ENCODE measurements at regions not wholly inside any gene's neighbourhood (a gene's known extent, or its start where the extent isn't known, plus 50 kb on each side); places are given as distances from the start of the nearest gene placed in this dataset.
"Not testable (repeated sequence)": the region's sequence is repeated elsewhere in the genome, so short reads cannot be mapped to it uniquely, and the experiment has no call there.

DNA sequence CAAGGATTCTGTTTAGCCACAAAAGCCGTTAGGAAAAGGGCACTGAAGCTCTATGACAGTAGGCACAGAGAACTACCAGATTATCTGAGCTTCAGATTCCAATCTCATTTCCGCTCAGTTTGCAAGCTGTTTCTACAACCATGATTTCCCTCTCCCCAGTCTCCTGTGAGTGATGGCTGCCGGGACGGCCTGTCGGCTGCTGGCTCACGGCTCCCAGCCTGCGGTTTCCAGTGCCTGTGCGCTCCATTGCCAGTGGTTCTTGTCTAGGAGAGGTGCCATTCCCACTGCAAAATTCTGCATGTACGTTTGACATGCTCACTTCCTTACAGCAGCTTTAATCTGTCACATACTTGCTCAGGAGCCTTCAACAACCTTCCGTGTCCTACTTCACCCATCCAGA lies 429.1 kb upstream of the FRG1 start:
- no peak for DNase-seq (ENCODE audit: low read depth in 2 of 2)

DNA sequence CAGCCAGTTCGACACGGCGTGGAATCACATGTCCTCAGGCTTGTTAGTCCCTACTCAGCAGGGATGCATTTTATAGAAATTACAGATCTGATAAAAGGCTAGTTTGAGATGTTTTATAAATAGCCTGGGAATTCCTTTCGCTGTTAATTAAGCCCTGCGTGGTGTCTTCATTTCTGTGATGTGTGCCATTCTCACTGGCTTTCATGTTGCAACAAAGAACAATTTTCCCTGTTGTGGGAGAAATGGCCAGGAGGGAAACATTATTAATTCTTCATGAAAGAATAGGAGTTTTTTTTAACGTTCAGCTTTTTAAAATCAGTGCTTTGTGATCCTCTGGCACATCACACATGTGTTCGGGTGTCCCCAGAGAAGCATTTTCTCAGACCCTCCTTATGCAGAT lies 427.3 kb upstream of the FRG1 start:
- DNase-seq (ENCODE audit: low read depth in 2 of 2): no peak

DNA sequence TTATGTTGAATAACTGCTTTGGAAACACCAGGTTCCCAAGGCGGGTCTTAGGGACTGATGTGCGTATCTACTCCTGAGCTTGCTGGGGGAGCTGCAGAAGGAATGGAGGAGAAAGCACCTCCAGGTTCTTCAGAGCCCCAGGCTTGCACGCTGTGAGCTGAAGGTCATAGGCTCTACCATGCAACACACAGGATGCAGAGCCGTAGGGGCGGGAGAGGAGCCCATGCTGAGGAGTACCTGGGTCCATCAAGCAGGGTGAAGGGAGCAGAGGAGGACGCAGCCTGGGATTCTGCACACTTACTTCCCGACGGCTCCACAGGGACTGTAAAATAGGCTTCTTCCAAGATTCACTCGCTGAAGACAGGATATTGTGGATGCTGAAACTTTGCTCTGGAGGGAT lies 426.5 kb upstream of the FRG1 start:
- no peak for DNase-seq (ENCODE audit: low read depth in 2 of 2)

DNA sequence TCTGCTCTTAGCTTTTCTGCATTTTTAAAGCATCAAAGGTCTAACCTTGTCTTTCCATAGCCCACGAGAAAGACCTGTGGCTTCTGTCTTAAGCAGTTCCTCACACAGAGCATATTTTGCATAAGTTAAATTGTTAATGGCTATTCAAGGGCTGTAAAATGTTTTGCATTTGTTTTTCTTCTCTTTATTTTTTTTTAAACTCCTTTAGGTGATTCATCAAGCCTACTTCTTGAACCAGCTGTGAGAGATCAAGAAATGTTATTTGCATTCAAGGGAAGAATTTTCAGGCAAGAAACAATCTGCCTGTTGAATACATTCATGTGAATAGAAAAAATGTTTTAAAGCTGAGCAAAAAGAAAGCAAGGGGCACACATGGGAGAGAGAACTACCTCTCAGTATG lies 423.8 kb upstream of the FRG1 start:
- DNase-seq (ENCODE audit: low read depth in 2 of 2): no peak

DNA sequence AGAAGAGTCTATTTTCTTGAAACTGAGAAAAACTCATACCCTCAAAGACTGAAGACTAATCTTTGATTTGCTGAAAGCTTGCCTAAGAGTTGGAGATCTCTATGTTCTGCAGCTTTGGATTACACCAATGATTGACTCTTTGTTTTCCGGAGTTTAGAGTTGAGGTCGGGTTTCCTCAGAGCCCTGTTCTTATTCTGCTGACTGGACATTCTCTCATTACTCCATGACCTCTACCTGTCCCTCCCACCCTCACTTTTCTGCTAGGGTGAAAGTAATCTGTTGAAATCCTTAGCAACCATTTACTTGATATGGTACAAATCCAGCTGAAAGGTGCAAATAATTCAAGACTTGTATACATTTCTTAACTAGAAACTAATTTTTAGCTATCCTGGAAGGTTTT lies 421.5 kb upstream of the FRG1 start:
- no peak for DNase-seq (ENCODE audit: low read depth in 2 of 2)

DNA sequence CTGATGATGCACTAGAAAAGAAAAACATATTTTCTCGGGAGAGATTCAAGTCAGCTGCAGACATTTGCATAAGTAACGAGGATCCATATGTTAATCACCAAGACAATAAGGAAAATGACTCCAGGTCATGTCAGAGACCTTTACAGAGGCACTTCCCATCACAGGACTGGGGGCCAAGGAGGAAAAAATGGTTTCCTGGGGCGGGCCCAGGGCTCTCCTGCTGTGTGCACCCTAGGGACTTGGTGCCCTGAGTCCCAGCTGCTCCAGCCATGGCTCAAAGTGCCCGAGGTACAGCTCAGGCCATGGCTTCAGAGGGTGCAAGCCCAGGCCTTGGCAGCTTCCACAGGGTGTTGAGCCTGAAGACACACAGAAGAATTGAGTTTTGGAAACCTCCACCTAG lies 415.4 kb upstream of the FRG1 start:
- no peak for DNase-seq (ENCODE audit: low read depth in 2 of 2)

DNA sequence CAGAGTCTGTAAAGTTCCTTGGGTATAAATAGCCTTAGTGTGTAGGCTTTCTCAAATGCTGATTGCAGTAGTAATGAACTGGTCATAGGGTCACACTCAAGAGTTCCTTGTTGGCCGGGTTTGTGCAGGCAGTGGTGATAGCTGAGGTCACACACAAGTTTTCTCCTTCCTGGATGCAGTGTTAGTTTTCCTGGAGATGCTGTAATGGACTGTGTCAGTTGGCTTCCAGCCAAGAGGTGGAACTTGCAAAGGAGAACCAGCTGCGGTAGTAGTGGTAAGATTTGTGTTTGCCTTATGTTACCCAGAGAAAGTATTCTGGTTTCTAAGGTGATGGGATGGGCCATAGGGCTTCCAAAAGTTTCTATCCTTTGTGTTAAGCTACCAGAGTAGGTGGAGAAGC lies 409.8 kb upstream of the FRG1 start:
- DNase-seq (ENCODE audit: low read depth in 2 of 2): no peak

DNA sequence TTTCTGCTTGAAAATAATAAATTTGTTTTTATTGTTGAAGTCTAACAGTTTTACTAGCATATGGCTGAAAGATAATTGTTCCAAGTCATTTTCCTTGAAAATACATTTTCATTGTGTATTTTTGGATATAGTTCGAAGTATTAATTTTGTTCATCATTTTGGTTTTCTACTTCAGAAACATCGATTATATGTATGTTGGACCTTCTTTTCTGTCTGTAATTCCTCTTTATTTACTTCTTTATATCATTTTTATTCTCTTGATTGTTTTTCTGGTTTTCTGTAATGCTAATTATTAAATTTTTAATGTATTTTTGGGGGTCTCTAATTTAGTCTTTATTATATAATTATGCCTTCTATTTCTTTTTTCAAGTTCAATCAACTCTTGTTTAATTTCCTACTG lies 407.1 kb upstream of the FRG1 start:
- no peak for DNase-seq (ENCODE audit: low read depth in 2 of 2)

DNA sequence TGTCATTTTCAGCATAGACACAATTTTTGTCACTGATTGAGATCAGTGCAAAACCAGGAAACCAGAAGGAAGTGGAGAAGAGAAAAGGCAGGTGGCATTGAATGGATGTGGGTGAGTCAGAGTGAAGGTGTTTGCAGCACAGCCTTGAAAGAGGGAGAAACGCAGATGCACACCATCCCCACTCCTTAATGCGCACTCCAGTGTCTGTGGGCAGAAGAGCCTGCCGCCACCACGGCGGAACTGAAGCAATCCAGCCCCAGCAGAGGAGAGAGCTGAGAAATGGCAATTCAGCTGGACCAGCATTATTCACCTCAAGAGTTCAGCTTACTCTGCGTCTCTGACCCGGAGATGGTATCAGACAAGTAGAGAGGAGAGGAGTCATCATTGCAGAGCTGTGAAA lies 393.1 kb upstream of the FRG1 start:
- no peak for DNase-seq (ENCODE audit: low read depth in 2 of 2)

DNA sequence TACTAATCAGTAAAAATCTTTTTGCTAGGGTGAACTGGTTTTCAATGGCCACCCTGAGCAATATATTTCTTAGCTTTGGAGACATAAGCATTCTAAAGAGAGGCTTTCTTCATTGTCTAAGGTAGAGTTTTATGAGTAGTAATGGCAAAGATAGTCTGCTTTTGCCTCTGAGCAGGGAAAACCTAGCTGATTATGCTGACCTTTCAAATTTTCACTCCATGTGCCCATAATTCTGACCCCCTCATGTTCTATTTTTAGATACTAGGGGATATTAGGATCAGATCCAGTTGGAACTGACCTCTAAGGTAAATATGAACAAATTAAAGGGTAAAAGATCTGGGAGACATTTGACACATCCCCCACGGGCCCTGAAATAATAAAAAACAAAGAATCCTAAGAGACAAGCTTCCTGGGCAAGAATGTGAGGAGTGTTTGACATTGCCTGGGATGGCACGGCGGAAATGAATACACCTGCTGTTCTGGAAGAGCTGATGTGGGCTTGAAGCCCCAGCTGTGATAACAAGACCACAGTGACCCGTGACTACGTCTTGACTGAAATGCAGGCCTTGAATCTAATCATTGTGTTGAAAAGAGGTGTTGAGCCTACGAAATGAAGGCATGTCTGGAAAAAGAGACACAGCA lies 392.1 kb upstream of the FRG1 start:
- no peak for DNase-seq (ENCODE audit: low read depth in 2 of 2)

DNA sequence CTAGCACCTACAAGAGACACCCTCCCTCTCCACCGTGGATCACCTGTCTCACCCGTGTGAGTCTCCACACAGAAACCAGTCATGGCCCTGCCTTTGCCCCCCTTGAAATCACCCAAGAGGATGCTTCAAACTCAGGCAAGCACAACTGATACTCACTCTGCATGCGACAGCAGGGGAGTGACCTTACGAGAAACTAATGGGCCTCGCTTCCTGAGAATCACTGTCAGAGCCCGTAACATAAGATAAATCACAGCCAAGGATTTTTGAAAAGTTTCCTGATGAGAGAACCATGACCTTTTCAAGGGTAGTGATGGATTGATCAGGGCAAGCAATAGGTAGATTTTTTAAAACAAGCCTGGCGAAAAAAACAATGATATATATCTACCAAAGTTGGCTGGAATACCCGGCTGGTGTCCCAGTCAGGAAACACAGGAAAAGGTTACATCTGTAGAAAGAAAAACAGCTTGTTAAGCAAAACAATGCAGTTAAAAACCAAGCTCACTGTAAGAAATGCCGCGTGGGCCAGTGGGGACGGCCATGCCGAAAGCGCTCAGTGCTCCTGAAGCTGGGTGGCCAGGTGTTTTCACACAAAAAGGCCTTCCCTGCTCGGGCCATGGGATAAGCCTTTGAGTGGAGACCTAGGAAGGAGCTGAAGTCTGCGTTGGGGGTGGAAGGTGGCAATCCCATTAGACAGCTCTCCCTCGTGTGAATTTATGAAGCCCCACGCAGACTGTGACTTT lies 388.6 kb upstream of the FRG1 start:
- not testable (repeated sequence) for DNase-seq (ENCODE audit: low read depth in 2 of 2)

DNA sequence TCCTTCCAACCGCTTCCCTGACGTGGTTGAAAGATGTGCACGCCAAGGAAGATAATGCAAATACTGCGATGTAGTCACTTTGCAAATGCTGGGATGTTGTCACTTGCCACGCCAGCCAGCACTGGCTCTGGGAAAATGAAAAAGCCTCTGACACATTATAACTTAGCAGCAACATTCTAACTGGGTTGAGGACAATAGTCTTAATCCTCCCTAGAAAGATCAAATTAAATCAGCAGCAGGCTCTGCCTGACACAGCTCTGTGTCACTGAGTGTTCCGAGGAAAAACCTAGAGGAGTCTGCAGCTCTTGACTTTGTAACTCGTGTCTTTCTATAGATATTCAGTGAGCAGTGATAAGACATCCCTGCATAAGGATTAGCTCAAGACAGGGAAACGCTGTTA lies 380.1 kb upstream of the FRG1 start:
- DNase-seq (ENCODE audit: low read depth in 2 of 2): not testable (repeated sequence)

DNA sequence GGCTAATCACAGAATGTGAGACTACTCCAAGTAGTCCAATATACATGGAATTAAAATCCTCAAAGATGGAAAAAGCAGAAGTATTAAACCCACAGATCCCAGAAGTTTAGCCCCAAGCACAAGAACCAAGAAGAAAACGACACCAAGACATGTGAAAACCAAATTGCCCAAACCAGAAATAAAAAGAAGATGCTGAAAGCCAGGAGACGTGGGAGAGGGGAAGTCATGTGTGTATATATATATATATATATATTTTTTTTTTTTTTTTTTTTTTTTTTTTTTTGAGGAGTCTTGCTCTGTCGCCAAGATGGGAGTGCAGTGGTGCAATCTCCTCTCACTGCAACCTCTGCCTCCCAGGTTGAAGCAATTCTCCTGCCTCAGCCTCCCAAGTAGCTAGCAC lies 376.9 kb upstream of the FRG1 start:
- not testable (repeated sequence) for DNase-seq (ENCODE audit: low read depth in 2 of 2)

DNA sequence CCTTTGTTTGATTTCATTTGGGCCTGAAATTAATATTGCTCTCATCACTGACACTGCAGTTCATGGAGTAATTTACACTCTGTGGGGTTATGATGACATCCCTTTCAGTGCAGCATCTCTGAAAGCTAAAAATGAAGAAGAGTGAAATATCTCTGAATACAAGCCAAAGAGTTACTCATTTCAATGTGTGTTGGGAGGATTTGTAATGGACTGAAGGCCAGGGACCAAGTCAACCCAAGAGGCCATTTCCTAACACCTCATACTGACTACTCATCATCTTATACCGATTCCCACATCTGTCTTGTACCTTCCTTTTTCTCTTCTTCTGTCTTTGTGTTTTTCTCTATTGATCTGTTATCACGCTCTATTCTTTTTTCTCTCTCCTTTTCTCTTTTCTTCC lies 374.4 kb upstream of the FRG1 start:
- DNase-seq (ENCODE audit: low read depth in 2 of 2): not testable (repeated sequence)

DNA sequence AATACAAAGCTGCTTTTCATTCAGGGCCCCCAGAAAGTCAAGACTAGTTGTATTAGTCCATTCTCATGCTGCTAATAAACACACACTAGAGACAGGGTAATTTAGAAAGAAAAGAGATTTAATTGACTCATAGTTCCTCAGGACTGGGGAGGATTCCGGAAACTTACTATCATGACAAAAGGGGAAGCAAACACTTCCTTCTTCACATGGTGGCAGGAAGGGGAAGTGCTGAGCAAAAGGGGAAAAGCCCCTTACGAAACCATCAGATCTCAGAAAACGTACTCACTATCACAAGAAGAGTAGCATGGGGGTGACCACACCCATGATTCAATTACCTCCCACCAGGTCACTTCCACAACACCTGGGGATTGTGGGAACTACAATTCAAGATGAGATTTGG lies 373.8 kb upstream of the FRG1 start:
- DNase-seq (ENCODE audit: low read depth in 2 of 2): not testable (repeated sequence)

DNA sequence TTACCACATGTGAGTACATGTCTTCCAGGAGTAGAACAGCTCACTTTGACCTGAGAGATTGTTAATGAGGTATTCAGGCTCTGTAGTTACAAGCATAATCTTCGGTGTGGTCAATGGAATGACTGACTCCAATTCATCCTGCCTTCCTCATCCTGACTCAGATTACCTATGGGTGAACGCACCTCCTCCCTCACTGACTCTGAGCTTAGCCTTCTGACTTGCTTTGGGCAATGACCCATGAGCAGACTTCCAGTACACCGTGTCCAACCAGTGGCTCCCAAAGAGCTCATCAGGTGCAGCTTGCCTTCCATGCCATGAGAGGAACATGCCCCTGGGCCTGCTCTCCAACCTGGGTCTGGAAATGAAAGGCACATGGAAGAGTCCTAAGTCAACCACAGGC lies 361.0 kb upstream of the FRG1 start:
- DNase-seq (ENCODE audit: low read depth in 2 of 2): not testable (repeated sequence)

DNA sequence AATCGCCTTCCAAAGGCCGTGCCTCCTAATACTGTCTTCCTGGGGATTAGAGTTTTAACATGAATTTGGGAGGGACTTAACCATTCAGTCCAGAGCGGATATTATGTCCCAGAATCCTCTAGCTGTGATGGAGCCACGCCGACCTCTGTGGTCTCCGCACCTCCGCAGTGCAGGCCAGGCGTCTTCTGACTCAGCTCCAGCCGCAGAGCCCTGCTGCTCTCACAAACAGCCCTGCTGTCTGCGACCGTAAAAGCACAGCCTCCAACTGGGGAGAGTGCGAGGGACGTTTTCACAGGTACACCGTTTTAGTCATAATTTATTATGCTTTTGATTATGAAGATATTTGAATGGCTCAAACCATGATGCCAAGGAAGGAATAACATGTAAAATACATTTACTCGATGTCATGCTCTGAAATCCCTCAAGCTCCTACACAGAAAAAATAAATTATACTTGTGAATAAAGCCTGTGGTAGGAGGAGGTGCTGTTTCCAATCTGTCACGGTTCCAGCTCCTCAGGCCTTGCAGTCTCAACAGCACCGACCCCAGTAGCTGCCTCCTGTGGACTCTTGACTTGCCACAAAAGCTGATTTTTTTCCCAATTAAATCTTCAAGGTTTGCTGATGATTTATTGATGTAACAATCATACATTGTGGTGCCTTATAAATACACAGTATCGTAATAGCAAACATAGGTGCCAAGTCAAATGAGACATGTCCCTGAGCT lies 353.6 kb upstream of the FRG1 start:
- DNase-seq (ENCODE audit: low read depth in 2 of 2): not testable (repeated sequence)

DNA sequence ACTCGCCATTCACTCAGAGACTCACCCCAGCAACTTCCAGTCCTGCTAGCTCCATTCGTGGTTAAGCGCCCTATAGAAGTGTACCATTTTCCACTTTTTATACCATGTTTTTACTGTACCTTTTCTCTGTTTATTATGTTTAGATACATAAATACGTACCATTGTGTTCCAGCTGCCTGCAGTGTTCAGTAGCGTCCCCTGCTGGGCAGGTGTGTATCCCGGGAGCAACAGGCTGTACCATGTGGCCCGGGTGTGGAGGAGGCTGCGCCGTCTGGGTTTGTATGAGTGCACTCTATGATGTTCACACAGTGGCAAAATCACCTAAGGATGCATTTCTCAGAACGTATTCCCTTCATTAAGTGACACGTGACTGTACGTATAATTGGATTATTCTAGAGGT lies 351.5 kb upstream of the FRG1 start:
- not testable (repeated sequence) for DNase-seq (ENCODE audit: low read depth in 2 of 2)

DNA sequence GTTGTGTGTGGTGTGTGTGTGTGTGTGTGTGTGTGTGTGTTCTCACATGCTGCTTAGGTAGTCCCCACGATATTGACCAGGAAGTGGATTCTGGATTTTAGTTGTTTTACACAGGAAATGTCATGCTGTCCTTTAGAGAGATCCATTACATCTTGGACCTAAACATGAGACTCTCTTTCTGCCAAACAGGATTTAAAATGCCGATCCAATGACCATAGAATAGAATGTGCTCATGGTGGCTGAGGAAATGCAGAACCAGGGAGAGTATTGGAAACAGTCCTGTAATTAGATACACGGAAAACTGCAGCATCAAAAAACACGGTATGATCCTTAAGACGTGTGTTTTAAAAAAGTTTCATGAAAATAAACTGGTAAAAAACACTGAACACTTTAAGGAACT lies 347.8 kb upstream of the FRG1 start:
- no peak for DNase-seq (ENCODE audit: low read depth in 2 of 2)

DNA sequence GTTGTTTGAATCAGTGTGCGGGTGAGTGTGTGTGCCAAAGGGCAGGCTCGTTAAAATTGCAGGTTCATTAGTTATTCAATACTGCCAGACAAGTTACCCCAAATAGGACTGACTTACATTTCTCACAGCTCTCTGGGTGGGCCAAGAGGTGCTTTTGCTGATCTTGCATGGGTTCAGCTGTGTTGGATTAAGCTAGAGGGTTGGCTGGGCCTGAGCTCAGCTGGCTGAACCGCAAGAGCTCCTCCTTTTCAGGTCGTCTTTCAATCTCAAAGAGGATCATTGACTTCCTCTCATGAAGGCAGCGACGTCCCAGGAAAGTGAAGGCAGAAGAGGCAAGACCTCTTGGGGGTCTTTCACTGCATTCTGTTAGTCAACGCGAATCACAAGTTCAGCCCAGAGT lies 343.3 kb upstream of the FRG1 start:
- DNase-seq (ENCODE audit: low read depth in 2 of 2): no peak

DNA sequence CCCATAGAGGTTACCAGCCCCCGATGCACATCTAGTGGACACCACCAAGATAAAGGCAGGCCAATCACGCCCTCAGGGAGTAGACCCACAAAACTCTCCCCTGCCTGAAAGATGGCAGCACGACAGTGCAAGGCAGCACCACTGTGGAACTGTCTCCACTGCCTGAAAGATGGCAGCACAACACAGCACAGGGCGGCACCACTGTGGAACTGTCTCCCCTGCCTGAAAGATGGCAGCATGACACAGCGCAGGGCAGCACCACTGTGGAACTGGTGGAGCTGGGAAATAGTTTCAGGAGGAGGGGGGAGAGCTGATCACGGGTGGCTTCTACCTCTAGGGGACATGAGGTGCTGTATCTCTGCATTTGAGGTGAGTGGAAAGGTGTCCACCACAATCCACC lies 340.4 kb upstream of the FRG1 start:
- DNase-seq (ENCODE audit: low read depth in 2 of 2): no peak

DNA sequence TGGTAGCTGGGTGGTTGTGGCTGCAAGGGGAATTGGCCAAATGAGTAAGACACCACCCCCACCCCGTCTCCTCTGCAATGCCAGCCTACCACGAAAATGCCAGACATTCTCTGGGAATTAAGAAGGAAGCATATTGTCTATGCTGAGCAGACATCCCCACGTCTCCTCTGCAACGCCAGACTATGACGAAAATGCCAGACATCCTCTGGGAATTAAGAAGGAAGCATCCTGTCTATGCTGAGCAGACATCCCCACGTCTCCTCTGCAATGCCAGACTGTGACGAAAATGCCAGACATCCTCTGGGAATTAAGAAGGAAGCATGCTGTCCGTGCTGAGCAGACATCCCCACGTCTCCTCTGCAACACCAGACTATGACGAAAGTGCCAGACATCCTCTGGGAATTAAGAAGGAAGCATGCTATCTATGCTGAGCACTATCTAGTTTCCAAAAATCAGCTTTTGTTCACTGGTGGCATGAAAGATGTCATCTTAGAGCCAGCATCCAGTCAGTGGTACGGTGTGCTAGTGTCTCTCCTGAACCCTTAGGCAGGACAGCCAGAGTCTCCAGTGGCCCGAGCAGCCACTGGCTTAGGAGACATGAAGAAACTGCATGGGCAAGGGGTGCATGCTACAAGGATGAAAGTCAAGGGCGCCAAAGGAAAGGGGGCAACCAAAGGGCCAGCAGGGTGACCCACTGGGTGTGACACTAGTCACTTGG lies 339.8 kb upstream of the FRG1 start:
- DNase-seq (ENCODE audit: low read depth in 2 of 2): no peak
